MCF 10A (cell line): ENCODE measurements at regions not wholly inside any gene's neighbourhood (a gene's known extent, or its start where the extent isn't known, plus 50 kb on each side); places are given as distances from the start of the nearest gene placed in this dataset.

Source experiments
- BruUV-seq: library from RNA; stranded (reverse); fragments of 400-500 nt; replicated peaks from 2 replicates; lab custom pipeline; 2021; lab: Mats Ljungman, UMichigan
- CTCF ChIA-PET: fragments of 300-600 bp; sonication (Branson Sonifier 250); formaldehyde crosslinking; extraction: SDS; loops from one replicate; lab custom pipeline; 2021; ENCODE audit warnings: antibody characterized with exemption, inconsistent platforms; lab: Yijun Ruan, JAX
- POLR2A ChIA-PET: fragments of 300-600, 350-650 bp; sonication (Branson Sonifier 250); formaldehyde crosslinking; extraction: SDS; loops from one replicate; lab custom pipeline; 2020; ENCODE audit warnings: antibody characterized with exemption, inconsistent platforms; lab: Yijun Ruan, JAX
- DNase-seq: peaks from one replicate; pipeline ENCODE4 v3.0.0-alpha.2; 2018; ENCODE audit not compliant: unreplicated experiment
- H3K27ac Mint-ChIP-seq: one replicate; pipeline ENCODE4 v1.8.0; 2022; ENCODE audit warnings: mild to moderate bottlenecking, low read depth, mixed read lengths; ENCODE audit not compliant: unreplicated experiment
- H3K27me3 Mint-ChIP-seq: one replicate; pipeline ENCODE4 v1.8.0; 2022; ENCODE audit warnings: mixed read lengths; ENCODE audit not compliant: insufficient read depth, unreplicated experiment
- H3K36me3 Mint-ChIP-seq: one replicate; pipeline ENCODE4 v1.8.0; 2022; ENCODE audit warnings: mild to moderate bottlenecking, moderate library complexity, mixed read lengths; ENCODE audit not compliant: insufficient read depth, unreplicated experiment
- H3K4me1 Mint-ChIP-seq: one replicate; pipeline ENCODE4 v1.8.0; 2022; ENCODE audit warnings: mixed read lengths; ENCODE audit not compliant: insufficient read depth, unreplicated experiment
- H3K4me3 Mint-ChIP-seq: one replicate; pipeline ENCODE4 v1.8.0; 2022; ENCODE audit warnings: mild to moderate bottlenecking, moderate library complexity, mixed read lengths; ENCODE audit not compliant: unreplicated experiment
- H3K9me3 Mint-ChIP-seq: one replicate; pipeline ENCODE4 v1.8.0; 2022; ENCODE audit warnings: mixed read lengths; ENCODE audit not compliant: unreplicated experiment
- CTCF ChIP-seq: fragments of 200-600 bp; IDR thresholded peaks from one replicate; pipeline ENCODE4 v1.8.0; 2022; ENCODE audit warnings: antibody characterized with exemption, mild to moderate bottlenecking; ENCODE audit not compliant: unreplicated experiment
- intact Hi-C: fragments of 100-400 bp; cut with micrococcal nuclease; formaldehyde crosslinking; loops from 2 replicates; pipeline ENCODE4 v1.14.1; 2022

GRCh38 chr12:107998863-107999262 lies 130.2 kb upstream of the WSCD2 start:
- Mint-ChIP-seq H3K36me3 (no peaks in the 10 kb centered on the region), H3K4me3 (no peak overlapping the region), H3K27me3 (peaks cover 12% of the 10 kb centered on the region), H3K9me3 (peaks cover 5% of the 10 kb centered on the region), H3K27ac (no peak overlapping the region), H3K4me1 (no peaks in the 10 kb centered on the region)
- POLR2A ChIA-PET: no interaction called here
- CTCF ChIA-PET: interaction anchor here (0.6 to 0.8 kb wide), 2 partner anchors 9 to 175 kb away, joined by 4 to 5 read pairs; no protein-coding TSS in a partner anchor
- intact Hi-C loops: no loop called here
- no TSS peak for BruUV-seq
- no peak for DNase-seq
- no peak for TF ChIP-seq CTCF

GRCh38 chr12:108000111-108000510 lies 129.0 kb upstream of the WSCD2 start:
- no peak for DNase-seq
- intact Hi-C loops: no loop called here
- no peak overlapping the region for H3K4me3 Mint-ChIP-seq
- H3K9me3 Mint-ChIP-seq: peaks cover 5% of the 10 kb centered on the region
- BruUV-seq: no TSS peak
- H3K36me3 Mint-ChIP-seq: no peaks in the 10 kb centered on the region
- no peak for TF ChIP-seq CTCF
- H3K27me3 Mint-ChIP-seq: peaks cover 12% of the 10 kb centered on the region
- H3K27ac Mint-ChIP-seq: no peak overlapping the region
- H3K4me1 Mint-ChIP-seq: no peaks in the 10 kb centered on the region
- ChIA-PET POLR2A (no interaction called here), CTCF (interaction anchor here (0.7 to 1.0 kb wide), 2 partner anchors 9 to 500 kb away, joined by 3 to 5 read pairs; no protein-coding TSS in a partner anchor)

- DNase-seq: peak; percentile 41
- no peaks in the 10 kb centered on the region for H3K27me3 Mint-ChIP-seq
- H3K4me1 Mint-ChIP-seq: no peaks in the 10 kb centered on the region
- H3K27ac Mint-ChIP-seq: no peak overlapping the region
- H3K4me3 Mint-ChIP-seq: no peak overlapping the region
- no peak for TF ChIP-seq CTCF
- intact Hi-C loops: no loop called here
- H3K9me3 Mint-ChIP-seq: peaks cover 5% of the 10 kb centered on the region
- no peaks in the 10 kb centered on the region for H3K36me3 Mint-ChIP-seq
- ChIA-PET POLR2A (no interaction called here), CTCF (no interaction called here)
- no TSS peak for BruUV-seq
These were observed 124.8 kb upstream of the WSCD2 start for GRCh38 chr12:108004319-108004718.

- peaks cover 18% of the 10 kb centered on the region for H3K27me3 Mint-ChIP-seq
- H3K4me1 Mint-ChIP-seq: no peaks in the 10 kb centered on the region
- H3K36me3 Mint-ChIP-seq: no peaks in the 10 kb centered on the region
- H3K27ac Mint-ChIP-seq: no peak overlapping the region
- intact Hi-C loops: no loop called here
- POLR2A ChIA-PET: no interaction called here
- H3K9me3 Mint-ChIP-seq: no peaks in the 10 kb centered on the region
- BruUV-seq: no TSS peak
- CTCF ChIA-PET: no interaction called here
- DNase-seq: no peak
- H3K4me3 Mint-ChIP-seq: no peak overlapping the region
- TF ChIP-seq CTCF: no peak
These were observed 120.8 kb upstream of the WSCD2 start for GRCh38 chr12:108008163-108008905.
